GM19463 (cell line): ENCODE measurements at regions not wholly inside any gene's neighbourhood (a gene's known extent, or its start where the extent isn't known, plus 50 kb on each side); places are given as distances from the start of the nearest gene placed in this dataset.

Source experiments
- ATAC-seq: cut with Tn5 transposase; IDR thresholded peaks from one replicate; pipeline ENCODE4 v1.9.1; 2021; ENCODE audit warnings: mild to moderate bottlenecking, moderate library complexity; ENCODE audit not compliant: unreplicated experiment

DNA sequence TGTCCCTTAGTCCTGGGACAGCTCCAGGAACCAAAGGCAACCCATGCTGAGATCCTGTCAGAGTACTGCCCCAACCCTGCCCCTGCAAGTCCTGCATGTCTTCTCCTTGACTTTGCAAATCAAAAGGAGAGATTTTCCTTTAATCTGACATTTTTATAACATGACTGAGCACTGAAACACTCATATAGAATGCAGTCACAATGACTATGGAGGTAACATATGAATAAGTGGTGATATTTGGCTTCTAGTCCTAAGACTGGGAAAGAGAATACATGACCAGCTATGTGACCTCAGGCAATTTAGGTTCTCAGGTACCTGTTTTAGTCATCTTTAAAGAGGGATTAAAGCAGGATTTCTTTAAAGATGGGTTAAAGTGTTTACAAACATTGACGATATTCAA is 941.6 kb upstream of the CDH8 start:
- ATAC-seq = no peak

DNA sequence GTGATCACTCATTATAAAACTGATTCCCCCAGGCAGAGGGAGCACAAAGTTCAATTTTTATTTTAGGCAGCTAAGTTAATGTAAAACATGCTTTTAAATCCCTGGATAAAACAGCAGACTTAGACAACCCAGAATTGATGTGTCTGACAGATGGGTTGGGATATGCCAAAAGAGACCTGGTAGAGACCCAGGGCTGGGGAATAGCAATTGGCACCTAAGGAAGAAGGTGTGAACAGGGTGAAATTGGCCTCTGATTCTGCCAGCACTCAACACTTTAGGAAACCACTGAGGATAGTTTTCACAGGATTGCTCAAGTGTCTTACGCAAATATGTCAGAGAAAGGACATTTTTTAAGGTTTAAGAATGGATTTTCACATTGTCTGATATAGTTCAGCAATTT is 938.2 kb upstream of the CDH8 start:
- no peak for ATAC-seq

DNA sequence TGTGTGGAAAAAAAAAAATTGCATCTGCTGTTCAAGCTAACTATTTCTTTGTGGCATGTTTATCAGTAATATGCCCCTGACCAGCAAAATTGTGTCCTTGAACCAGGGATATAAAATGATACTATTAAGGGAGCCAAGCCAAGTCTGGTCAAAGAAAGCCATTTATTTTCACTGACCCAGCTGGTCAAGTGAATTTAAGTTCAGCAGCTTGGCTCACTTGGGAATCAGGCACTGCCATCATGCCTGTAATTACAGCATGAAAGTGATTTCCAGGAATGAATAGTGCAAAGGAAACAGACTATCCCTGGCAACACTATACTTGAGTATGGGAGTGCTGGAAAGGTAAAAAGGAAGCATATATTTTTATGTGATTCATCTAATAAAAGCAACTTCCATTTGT is 934.6 kb upstream of the CDH8 start:
- ATAC-seq = no peak

DNA sequence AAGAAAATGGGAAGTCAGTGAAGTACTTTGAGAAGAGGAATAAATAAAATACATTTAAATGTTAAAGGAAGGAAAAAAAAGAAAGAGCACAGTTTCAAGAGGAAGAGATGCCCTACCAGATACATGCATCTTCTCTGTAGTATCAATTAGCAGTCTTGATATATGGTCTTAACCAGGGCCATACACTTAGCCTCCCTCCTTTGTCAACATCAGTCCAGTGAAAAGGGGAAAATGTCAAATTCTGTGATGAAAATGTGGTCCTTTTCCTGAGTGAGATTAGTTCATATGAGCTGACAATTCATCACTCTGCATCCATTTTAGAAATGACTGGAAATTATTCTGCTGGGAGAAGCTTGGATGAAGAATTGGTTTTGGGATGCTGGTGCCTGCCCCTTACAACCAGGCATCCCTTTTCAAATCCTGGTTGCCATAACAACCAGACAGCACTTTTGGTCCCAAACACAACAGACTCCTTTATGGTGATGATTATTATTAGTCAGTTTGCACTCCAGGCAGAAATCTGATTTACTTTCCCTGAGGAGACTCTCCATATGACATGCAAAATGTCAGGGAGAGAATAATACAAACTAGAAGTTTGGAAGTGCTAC is 933.6 kb upstream of the CDH8 start:
- no peak for ATAC-seq

DNA sequence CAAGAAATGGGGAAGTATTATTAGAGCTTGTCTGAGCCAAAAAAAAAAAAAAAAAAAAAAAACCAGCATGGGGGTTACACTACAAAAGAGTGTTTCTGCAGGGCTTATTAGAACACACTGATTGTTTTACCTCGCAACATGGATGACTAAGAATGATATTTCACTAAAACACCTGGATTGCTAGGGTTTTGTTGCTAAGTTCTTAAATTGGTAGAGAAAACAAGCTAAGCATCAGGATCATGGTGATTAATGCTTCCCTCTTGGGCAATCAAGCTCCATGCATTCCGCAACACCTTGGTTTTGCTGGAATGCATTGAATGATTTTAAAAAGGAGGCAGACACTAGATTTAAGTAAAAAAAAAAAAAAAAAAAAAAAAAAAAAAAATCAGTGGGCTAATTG is 931.4 kb upstream of the CDH8 start:
- ATAC-seq = no peak

DNA sequence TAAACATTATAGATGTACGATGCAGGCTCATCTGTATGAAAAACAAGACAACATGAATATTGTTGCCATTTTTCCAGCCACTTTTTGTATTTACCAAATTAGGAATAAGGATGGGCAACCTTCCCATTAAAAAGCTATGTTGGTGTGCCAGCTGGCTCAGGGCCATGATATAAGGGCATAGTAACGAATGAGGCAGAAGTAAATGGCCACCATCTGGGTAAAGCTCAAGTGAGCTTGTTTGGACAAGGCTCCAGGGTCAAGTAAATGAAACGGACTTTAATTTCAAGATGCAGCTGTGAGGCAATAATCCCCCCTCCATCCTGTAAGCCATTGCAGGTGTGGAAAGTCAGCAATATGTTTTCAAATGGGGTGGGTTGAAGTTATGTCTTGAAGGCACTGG is 930.9 kb upstream of the CDH8 start:
- no peak for ATAC-seq

DNA sequence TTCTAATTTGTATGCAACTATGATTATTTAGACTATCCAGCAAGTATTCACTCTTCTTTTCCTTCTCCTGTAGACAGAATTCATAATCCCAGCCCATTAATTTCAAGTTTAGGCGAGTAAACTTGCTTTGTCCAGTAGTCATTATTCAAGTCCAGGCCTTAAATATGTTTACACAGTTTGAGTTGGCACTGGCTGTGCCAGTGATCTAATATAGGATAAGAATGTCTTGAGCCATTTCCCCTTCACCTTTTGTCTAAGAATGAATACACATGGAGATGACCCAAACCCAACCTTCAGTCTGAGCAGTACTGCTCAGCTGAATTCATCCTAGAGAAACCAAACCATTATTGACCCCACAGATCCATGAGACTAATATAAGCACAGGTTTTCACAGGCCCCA is 930.4 kb upstream of the CDH8 start:
- no peak for ATAC-seq

DNA sequence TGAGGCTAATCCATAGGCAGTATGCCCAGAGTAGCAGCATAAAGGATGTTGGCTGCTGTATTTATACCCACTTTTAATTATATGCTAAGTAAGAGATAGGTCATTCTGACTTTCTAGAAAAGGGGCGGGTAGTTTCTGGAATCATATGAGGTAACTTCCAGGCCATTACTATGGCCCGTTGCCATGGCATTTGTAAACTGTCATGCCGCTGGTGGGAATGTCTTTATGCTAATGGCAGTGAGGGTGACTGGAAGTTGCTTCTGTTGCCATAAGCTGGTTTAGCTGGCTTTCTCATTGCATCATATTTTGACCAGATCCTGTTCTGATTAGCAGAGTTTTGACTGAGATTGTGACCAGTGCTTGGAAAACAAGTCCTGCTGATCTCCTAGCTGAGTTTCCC is 929.6 kb upstream of the CDH8 start:
- ATAC-seq = no peak

DNA sequence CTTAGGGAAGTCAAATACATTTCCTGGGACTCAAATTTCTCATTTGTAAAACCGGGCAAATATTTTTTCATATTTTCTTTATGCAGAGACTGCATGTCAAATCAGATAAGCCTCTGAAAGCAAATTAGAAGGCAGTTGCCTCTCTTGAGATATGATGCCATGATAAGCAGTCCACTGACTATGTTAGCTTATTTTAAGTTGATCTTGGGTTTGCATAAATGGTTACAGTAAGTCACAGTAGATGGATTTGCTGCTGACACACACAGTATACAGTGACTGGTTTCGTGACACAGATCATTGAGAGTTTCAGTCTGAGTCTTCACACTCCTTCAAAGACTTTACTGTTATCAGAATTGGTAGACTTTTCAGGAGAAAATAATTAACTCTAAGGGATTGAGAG is 927.6 kb upstream of the CDH8 start:
- ATAC-seq = no peak

DNA sequence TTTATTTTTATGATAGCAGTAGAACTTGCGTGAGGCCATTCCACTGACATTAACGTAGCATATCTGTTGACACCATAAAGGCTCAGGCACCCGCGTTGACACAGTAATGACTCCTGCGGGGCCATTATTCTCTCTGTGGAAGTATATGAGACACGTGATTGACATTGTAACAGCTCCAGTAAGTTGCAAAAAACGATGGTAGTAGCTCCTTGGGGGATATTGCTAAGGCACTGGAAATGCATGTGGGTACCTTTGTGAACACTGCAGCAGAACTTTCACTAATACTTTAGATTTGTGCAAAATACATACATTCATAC is 918.8 kb upstream of the CDH8 start:
- ATAC-seq = no peak

DNA sequence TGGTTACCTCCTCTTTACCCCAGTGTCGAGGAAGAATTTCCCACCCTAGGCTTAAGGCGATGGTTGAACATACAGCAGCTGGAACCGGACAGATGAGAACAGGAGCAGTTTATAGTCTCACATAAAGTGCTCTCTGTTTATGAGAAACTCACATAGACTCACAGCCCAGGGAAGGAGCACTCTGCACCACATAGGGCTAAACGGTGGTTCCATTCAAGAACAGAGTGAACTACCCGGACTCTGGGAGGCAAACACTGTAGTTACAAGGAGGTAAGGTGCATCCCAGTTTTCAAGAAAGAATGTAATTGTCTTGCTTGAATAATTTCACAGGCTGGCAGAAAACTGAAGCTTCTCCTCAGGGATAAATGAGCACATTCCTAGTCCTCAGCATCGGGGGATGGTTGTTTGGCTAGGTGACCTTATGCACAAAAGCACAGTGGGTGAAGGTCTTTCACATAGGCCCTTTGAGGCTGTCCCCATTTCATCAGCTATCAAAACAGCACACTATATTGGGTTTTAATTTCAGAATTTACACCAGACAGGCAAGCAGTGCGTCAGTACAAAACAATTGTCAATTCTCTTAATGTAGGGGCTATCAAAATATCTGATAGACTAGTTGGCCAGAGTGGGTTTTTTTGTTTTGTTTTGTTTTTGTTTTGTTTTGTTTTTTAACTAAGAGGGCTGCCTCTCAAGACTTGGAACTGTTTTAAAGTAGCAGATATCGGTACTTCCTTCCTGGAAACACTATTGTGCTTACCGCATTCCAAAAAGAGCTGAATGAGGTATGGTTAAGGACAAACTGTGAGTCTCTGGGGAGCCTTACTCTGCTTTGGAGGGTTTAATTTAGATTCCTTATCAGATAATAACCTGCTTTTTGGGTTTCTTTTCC is 918.1 kb upstream of the CDH8 start:
- ATAC-seq = no peak

DNA sequence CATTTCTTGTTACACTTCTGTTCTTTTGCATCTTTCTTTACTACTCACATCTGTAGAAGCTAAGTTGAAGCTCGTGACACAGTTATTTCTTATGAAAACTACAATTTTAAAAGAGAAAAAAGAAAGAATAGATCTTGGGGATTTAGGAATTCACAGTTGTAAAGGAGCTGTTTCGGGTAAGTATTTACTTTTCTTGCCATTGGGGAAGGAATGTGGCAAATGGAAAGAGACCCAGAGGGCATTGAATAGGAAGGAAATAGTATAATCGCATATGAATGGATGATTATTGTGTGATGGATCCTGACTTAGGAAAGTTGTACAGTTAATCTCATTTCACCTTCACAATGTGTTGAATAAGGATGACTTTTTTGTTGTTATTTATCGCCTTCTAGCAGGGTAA is 914.1 kb upstream of the CDH8 start:
- no peak for ATAC-seq

DNA sequence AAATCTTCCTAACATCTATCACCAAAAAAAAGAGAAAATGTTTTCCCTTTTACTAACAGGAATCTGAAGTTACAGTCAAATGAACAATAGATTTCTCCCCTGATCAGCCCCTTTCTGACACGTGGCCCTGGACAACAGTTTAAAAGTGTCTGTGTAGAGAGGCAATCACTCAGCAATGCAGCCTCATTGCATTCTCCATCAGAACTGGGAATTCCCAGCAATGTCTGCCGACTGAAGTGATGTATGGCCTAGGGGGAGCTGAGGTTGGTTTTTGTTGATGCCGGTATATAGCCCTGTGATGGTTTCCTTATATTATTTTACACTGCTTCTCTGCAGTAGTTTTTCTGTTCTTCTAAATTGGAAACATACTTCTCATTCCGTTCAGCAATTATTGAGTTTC is 904.3 kb upstream of the CDH8 start:
- ATAC-seq = no peak

DNA sequence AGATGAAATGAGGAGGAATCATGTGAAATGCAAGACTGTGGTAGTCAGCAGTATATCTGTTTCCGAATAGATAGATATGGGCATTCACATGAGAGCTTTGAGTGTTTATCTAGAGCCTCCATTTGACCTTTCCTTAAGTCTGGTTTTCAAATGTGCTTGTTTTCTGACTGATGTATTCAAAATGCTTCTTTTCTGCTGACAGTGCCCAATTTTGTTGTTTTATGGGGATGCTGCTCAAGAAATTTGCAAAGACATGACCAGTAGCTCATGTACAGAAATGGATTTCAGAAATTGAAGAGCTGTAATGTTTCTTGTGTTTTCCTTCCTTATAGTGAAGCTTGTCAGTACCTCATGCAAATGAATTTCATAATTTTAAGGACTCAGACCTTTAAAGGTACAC is 903.4 kb upstream of the CDH8 start:
- no peak for ATAC-seq

DNA sequence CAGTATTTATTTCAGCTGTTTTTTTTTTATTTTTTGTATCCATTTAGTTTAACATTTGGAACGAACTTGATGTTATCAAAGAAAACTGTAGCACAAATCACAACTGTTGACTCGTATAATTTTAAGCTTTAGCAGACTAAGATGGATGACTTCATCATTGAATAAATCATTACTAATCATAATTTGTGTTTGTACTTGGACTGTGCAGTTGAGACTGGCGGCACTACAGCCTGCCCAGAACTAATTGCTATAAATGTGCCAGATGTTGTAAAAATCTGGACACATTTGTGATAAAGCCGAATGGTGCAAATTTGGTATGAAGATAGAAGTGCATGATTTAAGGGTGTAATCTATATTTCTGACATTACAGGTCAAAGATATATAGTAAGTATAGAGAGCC is 897.7 kb upstream of the CDH8 start:
- ATAC-seq = no peak

DNA sequence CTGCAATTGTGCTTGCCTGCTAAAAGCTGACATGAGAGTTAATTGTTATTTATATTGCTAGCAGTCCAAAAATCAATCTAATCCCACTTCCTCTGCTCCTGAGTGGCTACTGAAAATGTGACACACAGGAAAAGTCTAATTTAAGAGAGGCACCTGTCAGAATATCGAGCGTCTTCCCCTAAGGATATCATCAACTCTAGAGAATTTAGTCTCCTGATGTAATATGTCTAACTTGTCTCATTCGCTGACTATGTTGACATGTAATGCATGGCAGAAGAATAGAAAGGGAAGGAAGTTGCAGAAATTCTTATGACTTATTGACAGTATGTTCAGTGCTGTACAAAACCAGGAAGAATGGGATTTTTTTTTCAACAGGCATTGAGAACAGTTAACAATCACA is 893.4 kb upstream of the CDH8 start:
- ATAC-seq = no peak

DNA sequence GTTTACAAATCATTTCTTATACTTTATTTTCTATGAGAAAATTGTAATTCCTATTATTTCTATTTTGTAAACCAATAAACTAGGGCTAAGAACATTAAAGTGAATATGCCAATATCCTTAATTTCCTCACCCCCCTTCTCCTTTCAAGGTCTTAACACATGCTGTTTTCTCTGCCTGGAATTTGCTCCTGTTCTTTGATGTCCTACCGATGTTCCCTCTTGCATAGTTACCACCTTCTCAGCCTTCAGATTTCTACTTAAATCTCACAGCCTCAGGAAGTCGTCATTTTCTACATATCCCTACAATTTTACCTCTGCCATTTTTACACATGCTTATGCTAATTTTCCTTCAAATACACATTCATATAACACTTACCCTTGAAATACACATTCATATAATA is 890.9 kb upstream of the CDH8 start:
- no peak for ATAC-seq

DNA sequence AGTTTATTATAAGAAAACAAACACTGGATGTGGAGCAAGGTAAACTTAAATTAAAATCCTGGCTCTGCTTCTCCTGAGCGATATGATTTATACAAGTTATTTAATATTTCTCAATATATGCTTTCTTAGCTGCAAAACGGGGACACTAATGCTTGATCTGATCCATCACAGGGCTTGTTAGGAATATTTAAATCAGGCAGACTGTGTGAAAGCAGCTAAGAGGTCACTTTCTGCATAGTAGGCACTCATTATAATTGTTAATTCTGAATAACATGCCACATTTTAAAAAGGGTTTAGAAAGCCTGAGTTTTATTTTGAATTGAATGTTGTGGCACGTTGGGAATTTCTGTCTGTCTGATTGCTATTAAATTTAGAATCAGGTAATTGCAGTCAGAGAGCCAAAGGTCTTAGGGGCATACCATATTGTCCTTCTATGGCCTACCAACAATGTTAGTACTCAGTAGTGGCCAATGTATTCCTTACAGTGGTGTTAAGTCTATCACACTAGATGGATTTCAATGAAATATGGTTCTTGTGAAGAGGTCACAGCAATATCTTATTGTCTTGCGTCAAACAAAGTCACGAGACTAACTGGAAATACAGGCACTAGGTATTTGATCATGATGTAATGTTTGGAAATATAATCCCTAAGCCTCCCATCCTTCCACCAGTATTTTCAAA is 890.0 kb upstream of the CDH8 start:
- no peak for ATAC-seq

DNA sequence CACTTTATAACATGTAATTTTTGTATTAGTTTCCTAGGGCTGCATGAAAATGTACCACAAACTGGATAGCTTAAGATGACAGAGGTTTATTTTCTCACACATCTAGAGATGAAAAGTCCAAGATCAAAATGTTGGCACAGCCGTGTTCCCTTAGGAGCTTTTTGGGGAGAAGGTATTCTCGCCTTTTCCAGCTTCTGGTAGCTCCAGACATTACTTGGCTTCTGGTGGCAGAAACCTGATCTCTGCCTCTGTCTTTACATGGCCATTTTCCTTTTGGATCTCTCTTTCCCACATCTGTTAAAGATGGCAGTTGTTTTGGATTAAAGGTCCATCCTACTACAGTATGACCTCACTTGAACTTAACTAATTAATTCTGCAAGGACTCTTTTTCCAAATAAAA is 885.7 kb upstream of the CDH8 start:
- no peak for ATAC-seq

DNA sequence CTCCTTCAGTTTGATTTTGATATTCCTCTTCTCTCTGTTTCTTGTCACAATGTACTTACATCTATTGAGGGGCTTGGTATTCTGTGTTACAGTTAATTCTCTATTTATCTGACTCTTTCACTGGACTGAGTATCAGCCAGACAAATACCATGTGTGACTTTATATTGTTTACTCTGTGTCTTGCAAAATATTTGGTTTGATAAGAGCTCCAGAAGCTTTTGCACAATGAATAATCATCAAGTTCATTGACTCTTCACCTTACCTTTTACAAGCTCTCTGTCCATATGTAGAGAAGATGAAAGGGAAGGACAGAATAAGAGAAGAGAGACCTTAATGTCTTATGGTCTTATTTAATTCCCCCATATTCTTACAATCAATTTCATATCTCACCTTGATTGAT is 877.7 kb upstream of the CDH8 start:
- ATAC-seq = no peak

DNA sequence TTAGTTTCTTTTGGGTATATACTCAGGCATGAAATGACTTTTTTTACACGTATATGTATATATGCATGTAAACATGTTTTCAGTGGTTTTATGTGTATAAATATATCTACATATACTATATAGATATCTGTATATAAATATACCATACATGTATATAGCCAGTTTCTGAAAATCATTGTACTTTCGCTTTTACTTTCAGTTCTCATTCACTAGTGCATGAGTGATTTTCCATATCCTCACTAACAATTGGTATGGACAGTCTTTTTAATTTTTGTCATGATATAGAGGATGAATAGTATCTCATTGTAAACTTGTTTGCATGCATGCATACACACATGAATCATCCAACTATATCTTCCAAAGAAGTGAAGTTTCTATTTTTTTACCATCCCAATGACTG is 877.1 kb upstream of the CDH8 start:
- ATAC-seq = no peak

DNA sequence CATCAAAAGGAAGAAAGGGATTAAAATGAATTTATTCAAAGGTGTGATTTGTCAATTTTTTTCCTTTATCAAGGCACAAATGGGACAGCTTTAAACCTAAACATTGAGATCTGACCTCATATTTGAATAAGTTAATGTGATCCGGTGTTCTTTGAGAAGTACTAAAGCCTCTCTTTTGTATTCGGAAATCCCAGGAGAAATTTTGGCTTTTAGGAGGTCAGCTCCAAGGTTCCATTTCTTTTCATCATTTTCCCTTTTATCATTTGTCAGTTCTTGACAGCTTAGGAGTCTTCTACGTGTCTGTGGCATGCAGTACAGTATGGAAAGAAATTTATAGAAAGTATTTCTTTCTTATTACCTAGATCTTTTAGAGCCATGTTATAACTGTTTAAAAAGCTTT is 873.4 kb upstream of the CDH8 start:
- ATAC-seq = no peak
